MM.1S (cell line): ENCODE measurements at regions not wholly inside any gene's neighbourhood (a gene's known extent, or its start where the extent isn't known, plus 50 kb on each side); places are given as distances from the start of the nearest gene placed in this dataset.

Source experiments
- CTCF ChIP-seq: fragments of 300-600 bp; sonication (generic); IDR thresholded peaks from 2 replicates; pipeline ENCODE4 v1.5.1; 2016; ENCODE audit warnings: antibody characterized with exemption, low read length, mixed read lengths
- EZH2phosphoT487 ChIP-seq: fragments of 300-600 bp; sonication (generic); IDR thresholded peaks from 2 replicates; pipeline ENCODE4 v1.6.1; 2018; ENCODE audit warnings: antibody characterized with exemption, low read length

GRCh38 chr20:23226612-23227265 is 123.9 kb upstream of the NXT1 start:
- no peak for TF ChIP-seq CTCF
- TF ChIP-seq EZH2phosphoT487 = no peak
